Prostate gland (tissue), 2 donors: ENCODE measurements at regions not wholly inside any gene's neighbourhood (a gene's known extent, or its start where the extent isn't known, plus 50 kb on each side); places are given as distances from the start of the nearest gene placed in this dataset.

Source experiments
- CTCF ChIP-seq, 4 experiments: fragments of 200-600 bp in 2 of 4; fragments of 450-650 bp in 2 of 4; sonication (generic) in 2 of 4; IDR thresholded peaks; 1 replicate in 3 of 4; 2 replicates in 1 of 4; pipeline ENCODE4 v1.5.1; 2016 to 2019; ENCODE audit warnings: antibody characterized with exemption in 4 of 4, mild to moderate bottlenecking in 2 of 4, moderate library complexity in 2 of 4
- POLR2AphosphoS5 ChIP-seq: sonication (generic); formaldehyde crosslinking; IDR thresholded peaks from one replicate; pipeline ENCODE4 v1.6.1; 2017; ENCODE audit warnings: antibody characterized with exemption

- no peak for TF ChIP-seq POLR2AphosphoS5
- TF ChIP-seq CTCF (IDR thresholded peaks at IDR 0.05), result peak in 1 of 4 experiments; percentile 17
Observed at GRCh38 chr4:126592088-126592487, 1040.7 kb upstream of the INTU start.
